ENCODE measurements at regions not wholly inside any gene's neighbourhood (a gene's known extent, or its start where the extent isn't known, plus 50 kb on each side); places are given as distances from the start of the nearest gene placed in this dataset.
"Not testable (repeated sequence)": the region's sequence is repeated elsewhere in the genome, so short reads cannot be mapped to it uniquely, and the experiment has no call there.

DNA sequence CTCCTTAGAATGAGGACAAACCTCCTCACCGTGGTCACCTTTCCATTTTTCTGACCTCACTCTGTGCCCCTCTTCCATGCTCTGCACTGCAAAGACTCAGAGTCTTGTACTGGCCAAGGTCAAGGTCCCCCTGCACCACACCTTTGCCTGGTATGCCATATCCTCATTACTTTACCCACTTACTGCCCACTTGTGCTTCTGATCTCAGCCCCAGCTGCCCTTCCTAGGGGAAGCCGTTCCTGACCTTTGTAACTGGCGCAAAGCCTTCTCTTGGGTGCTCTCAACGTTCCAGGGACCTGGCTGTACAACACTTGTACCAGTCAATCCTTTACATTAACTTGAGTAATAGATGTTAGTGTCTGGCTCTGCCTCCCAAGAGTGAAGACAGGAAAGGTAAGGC is 256.0 kb downstream of the SV2B start:
- DNase-seq (ENCODE audit: low read depth, low spot score) = no peak

DNA sequence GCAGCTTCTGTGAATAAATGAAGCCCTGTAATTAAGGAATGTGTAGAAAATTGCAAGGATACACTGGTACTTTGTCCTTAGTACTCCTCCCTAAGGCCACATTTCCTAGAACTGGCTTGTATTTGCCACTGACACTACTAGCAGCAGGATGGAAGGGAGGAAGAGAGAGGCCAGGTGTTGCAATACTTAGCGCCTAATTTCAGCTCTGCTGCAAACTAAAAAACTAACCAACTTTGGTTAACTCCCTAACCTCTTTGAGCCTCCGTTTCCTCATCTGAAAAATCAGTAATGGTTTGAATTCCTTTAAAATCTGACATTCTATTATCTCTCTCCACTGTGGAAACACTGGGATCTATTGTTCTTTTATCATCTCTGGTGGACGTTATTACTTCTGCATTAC is 257.0 kb downstream of the SV2B start:
- DNase-seq (ENCODE audit: low read depth, low spot score) = no peak

DNA sequence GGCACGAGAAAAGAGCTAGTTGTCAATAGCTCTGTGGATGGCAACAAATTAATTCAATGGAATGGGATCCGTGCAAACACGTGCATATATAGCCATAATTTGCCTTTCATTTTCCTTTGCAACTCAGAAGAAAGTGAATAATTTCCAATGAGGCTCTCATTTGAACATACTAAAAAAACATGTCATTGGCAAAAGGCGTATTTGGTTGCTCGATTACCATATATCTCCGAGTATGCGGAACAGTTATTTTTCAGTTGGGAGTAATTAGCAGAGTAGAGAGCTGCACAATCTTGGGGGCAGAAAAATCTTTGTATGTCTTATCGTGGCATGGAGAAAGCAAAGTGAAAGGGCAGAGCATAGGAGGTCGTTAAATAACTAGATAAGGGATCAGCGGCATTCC is 257.4 kb downstream of the SV2B start:
- no peak for DNase-seq (ENCODE audit: low read depth, low spot score)

DNA sequence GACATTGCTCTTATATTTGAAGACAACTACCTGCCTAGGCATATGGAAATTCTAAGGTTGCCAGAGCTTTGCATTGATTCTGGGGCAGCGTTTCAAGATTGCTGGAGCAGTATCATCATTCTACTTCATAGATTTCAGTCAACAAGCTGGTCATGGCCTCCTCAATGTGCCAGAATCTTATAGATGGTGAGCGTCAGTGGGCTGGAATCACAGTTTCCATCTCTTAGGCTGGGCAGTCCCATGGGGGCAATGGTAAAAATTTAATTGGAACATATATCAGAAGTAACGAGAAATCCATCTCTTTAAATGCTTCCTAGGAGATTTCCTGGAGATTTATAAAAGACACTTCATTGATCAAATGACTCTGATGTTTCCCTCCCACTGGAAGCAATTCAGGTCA is 258.3 kb downstream of the SV2B start:
- DNase-seq (ENCODE audit: low read depth, low spot score) = no peak

DNA sequence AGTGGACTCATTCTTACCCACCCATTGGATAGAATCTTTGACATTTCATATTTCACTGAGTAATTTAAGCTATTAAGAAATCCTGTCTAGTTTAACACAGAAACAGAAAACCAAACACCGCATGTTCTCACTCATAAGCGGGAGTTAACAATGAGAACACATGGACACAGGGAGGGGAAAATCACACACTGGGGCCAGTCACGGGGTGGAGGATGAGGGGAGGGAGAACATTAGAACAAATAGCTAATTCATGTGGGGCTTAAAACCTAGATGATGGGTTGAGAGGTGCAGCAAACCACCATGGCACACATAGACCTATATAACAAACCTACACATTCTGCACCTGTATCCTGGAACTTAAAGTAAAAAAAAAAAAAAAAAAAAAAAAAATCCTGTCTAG is 261.6 kb downstream of the SV2B start:
- DNase-seq (ENCODE audit: low read depth, low spot score) = not testable (repeated sequence)

DNA sequence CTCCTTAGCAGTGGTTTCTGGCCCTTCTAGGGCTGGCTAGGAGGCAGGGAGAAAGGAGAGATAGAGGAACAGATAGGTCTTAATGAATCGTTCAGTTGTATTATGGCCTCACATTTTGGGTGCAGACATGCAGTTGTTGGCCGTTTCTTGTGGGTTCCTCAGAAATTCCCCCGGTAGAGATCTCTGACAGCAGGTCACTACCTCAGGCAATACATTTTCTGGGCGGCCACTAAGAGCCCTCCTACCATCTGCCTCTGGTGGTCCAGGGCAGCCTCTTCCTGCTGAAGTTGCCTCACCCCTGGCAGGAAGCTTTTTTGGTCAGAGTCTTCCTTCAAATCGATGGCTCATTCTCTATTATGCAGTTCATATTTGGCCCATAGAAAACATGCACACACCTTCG is 266.1 kb downstream of the SV2B start:
- DNase-seq (ENCODE audit: low read depth, low spot score) = no peak

DNA sequence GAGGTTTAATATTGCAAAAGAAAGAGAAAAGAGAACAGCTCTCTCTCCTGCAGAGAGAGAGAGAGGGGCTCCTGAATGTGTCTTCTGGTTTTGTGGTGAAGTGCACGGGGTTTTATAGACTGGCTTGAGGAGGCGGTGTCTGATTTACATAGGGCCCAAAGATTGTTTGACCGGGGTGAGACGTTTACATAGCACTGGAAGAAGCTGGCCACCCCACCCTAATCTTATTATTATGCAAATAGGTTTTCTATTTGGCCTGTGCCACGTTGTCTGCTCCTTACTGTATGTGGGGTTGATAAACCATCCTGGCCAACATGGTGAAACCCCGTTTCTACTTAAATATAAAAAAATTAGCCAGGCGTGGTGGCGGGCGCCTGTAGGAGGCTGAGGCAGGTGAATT is 268.6 kb downstream of the SV2B start:
- no peak for DNase-seq (ENCODE audit: low read depth, low spot score)

DNA sequence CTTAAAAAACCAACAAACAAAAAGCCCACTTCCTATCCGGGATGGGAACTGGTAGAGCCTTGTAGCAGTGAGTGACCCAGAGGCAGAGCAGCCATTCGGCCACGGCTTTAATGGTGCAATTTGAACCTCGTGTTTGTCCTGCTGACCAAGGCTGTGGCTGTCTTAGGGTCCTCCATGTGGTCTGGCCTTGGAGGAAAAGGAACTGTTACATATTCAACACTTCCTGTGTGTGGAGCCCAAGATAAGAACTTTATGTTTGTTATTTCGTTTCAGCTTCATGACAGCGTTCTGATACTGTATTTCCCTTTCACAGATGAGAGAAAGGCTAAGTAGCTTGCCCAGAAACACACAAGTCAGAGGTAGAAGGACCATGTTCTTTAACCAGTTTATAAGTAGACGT is 269.8 kb downstream of the SV2B start:
- no peak for DNase-seq (ENCODE audit: low read depth, low spot score)

DNA sequence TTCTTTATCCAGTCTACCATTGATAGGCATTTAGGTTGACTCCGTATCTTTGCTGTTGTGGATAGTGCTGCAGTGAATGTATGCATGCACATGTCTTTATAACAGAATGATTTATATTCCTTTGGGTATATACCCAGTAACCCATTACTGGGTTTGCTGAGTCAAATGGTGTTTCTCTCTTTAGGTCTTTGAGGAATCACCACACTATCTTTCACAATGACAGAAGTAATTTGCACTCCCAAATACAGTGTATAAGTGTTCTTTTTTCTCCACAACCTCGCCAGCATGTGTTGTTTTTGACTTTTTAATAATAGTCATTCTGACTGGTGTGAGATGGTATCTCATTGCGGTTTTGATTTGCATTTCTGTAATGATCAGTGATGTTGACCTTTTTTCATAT is 271.3 kb downstream of the SV2B start:
- not testable (repeated sequence) for DNase-seq (ENCODE audit: low read depth, low spot score)

DNA sequence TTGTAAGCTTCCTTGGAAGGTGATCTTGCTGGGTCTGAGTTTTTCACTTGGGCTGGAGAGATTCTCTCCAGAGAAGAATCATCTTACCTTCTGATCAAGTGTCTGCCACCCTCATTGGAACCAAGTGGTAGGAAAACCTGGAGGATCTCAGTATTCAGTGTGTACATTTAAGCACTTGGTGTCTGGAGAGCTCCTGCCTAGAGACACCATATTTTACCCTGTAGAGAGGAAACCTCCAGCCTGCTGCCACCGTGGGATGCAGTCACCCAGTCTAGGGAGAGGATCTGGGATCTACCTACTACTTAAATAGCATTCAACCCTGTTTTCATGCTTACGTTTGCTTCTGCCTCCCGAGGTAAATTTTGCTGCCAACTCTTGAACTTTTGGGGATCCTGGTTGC is 274.3 kb downstream of the SV2B start:
- no peak for DNase-seq (ENCODE audit: low read depth, low spot score)

DNA sequence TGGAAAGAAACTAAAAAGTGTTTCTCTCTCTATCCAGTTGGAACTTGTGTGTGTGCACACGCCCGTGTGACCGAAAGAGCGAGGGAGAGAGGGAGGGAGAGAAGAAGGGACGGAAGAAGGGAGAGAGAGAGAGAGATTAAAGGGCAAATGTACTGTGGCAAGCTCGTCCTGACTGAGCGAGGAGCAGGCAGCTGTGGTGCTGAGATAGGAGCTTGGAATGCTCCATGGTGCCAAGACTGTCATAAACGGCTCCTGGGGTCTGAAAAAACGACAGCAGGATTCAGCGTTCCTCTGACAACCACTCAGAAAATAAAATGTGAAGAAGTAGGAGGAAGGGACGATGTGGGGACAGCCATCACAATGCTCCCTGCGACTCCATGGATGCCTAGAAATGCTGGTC is 276.0 kb downstream of the SV2B start:
- DNase-seq (ENCODE audit: low read depth, low spot score) = no peak

DNA sequence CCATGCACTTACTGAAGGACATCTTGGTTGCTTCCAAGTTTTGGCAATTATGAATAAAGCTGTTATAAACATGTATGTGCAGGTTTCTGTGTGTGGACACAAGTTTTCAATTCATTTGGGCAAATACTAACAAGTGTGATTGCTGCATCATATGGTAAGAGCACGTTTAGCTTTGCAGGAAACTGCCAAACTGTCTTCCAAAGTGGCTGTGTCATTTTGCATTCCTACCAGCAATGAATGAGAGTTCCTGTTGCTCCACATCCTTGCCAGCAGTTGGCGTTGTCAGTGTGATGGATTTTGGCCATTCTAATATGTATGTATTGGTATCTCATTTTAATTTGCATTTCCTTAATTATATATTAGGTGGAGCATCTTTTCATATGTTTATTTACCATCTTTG is 280.1 kb downstream of the SV2B start:
- DNase-seq (ENCODE audit: low read depth, low spot score) = no peak

DNA sequence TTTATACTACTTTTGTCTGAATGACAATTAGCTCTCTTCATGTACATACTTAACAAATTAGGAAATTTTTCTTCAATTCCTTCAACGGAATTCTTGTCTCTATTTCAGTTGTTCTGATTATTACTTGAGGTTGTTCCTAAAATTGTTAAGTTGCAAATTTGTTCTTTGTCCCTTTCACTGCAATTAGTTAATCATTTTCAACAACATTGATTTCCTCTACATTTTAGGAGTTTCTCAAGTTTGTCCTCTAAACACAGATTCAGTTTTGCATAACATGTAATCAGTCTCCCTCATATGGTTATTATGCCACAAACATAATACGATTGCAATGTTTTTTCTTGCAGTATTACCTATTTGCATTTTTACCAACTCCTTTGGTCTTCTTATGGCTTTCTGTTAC is 283.5 kb downstream of the SV2B start:
- no peak for DNase-seq (ENCODE audit: low read depth, low spot score)

DNA sequence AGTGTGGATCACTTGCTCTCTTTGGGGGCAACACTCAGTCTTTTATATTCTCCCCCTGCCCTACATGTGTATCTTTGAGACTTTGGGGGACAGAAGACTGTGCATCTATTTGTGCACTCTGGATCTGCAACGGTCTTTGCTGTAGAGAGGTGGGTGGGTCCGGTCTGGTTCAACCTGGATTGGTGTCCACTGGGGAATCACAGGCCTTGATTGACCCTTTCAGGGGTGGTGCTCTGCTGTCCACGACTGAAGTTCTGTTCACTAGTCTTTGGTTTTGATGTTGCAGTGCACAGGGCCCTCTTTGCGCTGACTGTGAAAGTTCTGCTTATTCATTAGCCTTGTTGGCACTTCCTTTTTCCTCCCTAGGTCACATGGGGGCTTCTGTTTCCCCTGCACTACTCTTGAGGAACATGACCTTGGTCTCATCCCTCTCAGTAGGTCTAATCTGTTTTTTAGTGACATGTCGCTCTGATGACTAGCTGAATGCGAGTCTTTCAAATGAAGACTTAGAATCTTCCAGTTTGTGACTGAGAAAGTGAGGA is 284.2 kb downstream of the SV2B start:
- DNase-seq (ENCODE audit: low read depth, low spot score) = no peak

DNA sequence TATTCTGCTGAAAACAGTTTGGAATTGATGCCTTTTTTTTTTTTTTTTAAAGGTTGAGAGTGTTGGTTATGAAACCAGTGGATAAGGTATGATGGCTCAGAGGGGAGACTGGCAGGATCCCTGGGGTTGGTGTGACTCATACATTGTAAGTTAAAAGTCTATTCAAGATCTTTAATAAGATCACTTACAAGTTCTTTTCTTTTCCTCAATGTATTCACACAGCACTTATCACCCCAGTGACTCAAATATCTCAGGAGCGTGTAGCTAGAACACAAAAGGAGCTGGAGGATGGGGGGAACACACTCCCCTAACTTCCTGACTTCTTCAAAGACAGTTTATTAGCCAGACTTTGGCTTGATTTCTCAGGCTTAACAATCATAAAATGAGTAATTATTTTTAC is 285.3 kb downstream of the SV2B start:
- no peak for DNase-seq (ENCODE audit: low read depth, low spot score)

DNA sequence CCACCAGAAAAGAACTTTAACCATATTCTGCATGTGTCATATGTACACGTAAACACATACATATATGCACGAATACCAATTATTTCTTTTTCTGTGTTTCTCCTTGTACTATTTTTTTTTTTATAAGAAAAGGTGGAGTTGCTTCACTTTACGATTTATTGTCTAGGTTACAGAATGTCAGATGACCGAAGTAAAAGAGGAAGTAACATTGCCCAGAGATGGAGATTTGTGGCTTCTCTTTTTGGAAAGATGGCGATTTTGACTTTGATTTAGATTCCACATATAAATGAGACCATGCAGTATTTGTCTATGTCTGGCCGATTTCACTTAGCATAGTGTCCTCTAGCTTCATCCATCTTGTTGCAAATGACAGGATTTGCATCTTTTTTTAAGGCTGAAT is 293.1 kb downstream of the SV2B start:
- no peak for DNase-seq (ENCODE audit: low read depth, low spot score)

DNA sequence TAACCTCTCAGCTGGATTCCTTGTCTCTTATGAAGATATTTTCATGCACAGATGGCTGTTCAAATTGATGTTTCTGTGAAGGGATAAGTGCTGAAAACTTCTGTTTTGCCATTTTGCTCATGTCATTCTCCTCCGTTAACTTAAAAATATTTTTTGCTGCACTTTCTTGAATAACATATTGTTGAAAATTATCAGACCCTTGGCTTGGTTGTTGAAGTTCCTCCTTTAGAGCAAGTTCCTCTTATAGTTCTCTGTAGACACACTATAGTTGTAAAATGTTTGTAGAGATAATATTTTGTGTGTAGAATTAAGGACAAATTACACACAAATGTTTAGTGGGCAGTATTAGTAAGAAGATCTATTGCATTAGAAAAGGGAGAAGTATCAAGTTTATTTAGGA is 300.4 kb downstream of the SV2B start:
- DNase-seq (ENCODE audit: low read depth, low spot score) = no peak

DNA sequence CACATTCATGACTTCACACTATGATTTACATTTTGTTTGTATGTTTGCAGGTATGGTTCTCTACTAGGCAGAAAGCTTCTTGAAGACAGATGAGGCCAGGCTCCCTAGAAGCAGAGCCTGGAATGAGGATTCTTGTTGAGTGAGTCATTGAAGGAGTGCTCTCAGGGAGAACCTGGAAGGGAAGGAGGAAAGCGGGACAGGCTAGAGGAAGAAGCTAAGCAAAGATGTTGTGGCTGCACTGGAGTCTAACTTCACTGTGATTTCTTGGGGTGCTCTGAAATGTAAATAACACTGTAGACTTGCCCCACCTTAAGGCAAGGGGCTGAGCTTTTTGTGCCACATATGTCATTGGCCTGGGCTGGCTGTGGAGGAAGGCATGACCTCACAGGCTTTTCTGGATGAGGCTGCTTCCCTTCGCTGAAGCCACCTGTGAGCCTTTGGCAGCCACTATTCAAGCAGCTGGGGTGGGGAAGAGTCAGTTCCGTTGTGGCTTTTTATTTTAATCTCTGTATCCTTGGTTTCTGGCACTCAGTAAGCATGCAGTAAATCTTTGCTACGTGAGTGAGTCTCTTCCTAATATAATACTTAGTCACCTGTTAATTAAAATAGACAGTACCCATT is 307.3 kb downstream of the SV2B start:
- DNase-seq (ENCODE audit: low read depth, low spot score) = no peak

DNA sequence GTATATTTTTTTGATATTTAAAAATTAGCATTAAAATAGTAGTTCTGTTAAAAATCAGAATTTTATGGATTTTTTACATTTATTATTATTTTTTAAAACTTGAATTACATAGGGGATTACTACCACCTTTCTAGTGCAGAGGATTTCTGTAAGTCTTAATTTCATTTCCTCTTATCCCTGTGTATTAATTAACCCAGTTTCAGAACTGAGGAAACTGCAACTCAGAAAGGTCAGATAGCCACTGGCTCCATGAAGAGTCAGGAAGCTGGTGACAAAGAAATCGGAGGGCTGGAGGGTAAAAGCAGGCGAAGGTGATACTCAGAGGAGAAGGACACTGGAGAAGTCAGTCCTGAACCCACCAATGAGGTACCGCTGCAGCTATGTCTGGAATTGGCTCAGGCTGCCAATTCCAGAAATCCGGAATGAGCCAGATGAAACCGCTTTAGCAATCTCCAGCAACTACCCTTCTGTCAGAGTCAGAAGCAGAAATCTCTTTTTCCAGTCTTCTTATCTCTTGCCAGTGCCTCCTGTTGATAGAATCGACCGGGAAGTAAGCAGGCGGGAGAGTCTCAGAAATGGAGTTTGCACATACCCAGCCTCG is 308.5 kb downstream of the SV2B start:
- no peak for DNase-seq (ENCODE audit: low read depth, low spot score)

DNA sequence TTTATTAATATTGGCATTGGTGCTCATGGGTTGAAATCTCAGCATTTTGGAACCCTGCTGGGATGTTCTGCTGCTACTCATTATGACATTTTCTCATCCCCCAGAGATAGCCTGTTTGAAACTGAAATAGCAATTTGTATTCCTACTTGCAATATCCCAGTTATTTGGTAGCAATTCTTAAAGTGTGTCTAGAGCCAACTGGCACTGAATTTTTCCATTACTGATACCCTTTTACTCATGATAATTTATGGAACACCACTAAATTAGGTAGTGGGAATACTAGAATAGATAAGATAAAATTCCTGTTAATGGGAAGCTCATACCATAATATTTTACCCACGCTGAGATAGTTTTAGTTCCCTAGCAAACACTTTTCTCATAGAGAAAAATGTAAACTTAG is 309.3 kb downstream of the SV2B start:
- DNase-seq (ENCODE audit: low read depth, low spot score) = no peak

DNA sequence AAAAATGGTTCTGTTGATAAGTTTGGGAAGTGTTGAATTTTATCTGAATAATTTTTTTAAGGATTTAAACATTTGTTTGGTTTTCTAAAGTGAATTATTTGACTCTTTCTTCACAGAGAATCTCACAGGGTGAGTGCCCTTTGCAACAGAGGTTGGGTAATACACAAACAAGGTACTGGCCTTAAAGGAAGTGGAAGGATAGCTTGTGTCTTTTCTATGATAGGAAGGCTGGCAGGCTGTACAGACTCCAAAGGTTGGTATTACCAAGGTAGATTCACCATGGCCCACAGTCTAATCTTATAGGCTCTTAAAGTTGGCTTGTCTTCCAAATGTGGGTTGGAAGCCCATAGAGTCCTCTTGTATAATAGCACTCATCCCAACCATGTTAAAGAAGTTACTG is 311.5 kb downstream of the SV2B start:
- DNase-seq (ENCODE audit: low read depth, low spot score) = no peak

DNA sequence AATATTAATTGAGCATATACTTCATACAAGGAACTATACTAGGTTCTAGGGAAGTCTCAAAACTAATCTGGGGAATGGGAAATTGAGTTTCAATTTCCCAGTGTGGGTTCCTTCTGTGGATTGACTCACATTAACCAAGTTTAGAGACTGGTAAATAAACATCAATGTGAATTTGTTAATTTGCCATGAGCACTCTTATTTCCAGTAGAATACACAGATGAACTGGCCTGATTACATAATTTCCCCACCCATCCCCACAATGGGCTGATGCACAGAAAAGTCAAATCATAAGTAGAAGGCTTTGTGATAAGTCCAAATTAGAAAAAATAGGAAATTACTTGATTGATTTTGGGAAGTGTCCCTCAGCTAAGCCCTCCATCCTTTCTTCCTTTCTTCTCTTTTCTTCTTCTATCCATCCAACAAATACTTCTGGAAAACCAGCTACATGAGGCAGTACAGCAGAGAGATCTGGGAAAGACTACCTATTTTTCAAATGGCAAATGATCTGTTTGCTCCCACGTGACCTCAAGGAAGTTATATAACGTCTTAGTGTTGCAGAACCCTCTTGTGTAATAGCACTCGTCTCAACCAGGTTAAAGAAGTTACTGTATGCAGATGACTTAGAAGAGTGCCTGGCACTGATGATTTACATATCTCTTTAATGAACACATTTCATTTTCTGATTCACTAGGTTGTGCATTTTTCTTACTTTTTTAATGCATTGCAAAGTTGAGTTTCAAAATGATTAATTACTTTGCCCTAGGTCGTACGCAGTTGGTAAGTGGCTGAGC is 312.3 kb downstream of the SV2B start:
- DNase-seq (ENCODE audit: low read depth, low spot score) = no peak

DNA sequence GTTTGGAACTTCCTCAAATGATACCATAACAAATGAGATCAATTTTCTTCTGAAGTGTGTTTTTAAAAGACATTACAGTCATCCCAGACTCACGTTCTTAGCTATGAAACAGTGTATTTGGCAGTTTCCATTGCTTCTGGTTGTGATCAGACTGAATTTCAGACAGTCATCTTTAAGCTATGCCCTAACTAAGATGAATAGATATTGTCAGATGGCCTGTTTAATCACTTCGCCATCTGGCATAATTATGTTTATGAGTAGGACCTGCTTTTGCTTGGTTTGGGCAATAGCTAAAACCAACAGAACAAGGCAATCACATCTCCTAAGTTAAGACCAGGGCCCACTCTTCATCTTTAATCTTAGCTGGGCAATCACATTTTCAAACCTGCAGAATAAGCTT is 313.1 kb downstream of the SV2B start:
- no peak for DNase-seq (ENCODE audit: low read depth, low spot score)

All from brain pericyte (primary cell).